ENCODE measurements at regions not wholly inside any gene's neighbourhood (a gene's known extent, or its start where the extent isn't known, plus 50 kb on each side); places are given as distances from the start of the nearest gene placed in this dataset.

GRCh38 chr2:18384242-18384641, 176.2 kb downstream of the RDH14 start (continued):
- TF ChIP-seq MAX (IDR thresholded peaks at IDR 0.05), result no peak

- no peaks in the 10 kb centered on the region for H4K20me1 ChIP-seq (replicated peaks in 1 of 2; ENCODE audit: control insufficient read depth in 1 of 2, insufficient read depth in 2 of 2, low read length in 2 of 2)
- H3K9ac ChIP-seq (replicated peaks in 1 of 4; ENCODE audit: extremely low read depth in 1 of 4, low read depth in 3 of 4, low read length in 3 of 4), result no peak overlapping the region
- no peak overlapping the region for H3K56ac ChIP-seq (replicated peaks; ENCODE audit: insufficient read length, low read depth, low read length)
- H2AK5ac ChIP-seq (ENCODE audit: low read depth, low read length), result no peak overlapping the region
- no peak overlapping the region for H4K91ac ChIP-seq (replicated peaks; ENCODE audit: insufficient read length, low read length)
- H2BK15ac ChIP-seq (ENCODE audit: low read length), result no peak overlapping the region
- no peaks in the 10 kb centered on the region for H3K79me2 ChIP-seq (ENCODE audit: control insufficient read depth in 1 of 2, insufficient read depth in 2 of 2, low read length in 2 of 2)
- H3K27ac ChIP-seq (ENCODE audit: low read depth, low read length), result no peak overlapping the region
- no peak overlapping the region for H3K4me2 ChIP-seq (ENCODE audit: insufficient read depth in 1 of 2, low read depth in 2 of 2, low read length in 2 of 2)
- H3K9me3 ChIP-seq (ENCODE audit: insufficient read depth in 2 of 2, low read depth in 1 of 2, low read length in 1 of 2), result no peaks in the 10 kb centered on the region
- no peak overlapping the region for H3K4ac ChIP-seq (replicated peaks; ENCODE audit: insufficient read length, low read depth, low read length)
- no peak overlapping the region for H4K5ac ChIP-seq (ENCODE audit: insufficient read length, low read depth, low read length)
- DNase-seq (ENCODE audit: low read depth in 1 of 2, low spot score in 2 of 2) (no peak), FAIRE-seq (no peak)
- no peaks in the 10 kb centered on the region for H3K79me1 ChIP-seq (ENCODE audit: low read depth, low read length)
- H3K23ac ChIP-seq (ENCODE audit: insufficient read length), result no peak overlapping the region
- POLR2A ChIA-PET (ENCODE audit: partially characterized antibody), result no interaction called here
- no peaks in the 10 kb centered on the region for H3K4me1 ChIP-seq (replicated peaks in 1 of 4; ENCODE audit: control insufficient read depth in 3 of 4, insufficient read depth in 4 of 4, low read length in 3 of 4)
- CTCF ChIA-PET (ENCODE audit: partially characterized antibody), result no interaction called here
- H2BK120ac ChIP-seq (replicated peaks; ENCODE audit: low read depth, low read length), result no peak overlapping the region
- no peaks in the 10 kb centered on the region for H3K23me2 ChIP-seq (ENCODE audit: low read depth, low read length)
- H2AFZ ChIP-seq (ENCODE audit: low read length), result no peak overlapping the region
- H2BK5ac ChIP-seq (ENCODE audit: low read depth, low read length), result no peak overlapping the region
- H3K27me3 ChIP-seq (replicated peaks in 1 of 4; ENCODE audit: control insufficient read depth in 3 of 4, extremely low read depth in 1 of 4, insufficient read depth in 3 of 4, low read length in 3 of 4), result no peaks in the 10 kb centered on the region
- H3K14ac ChIP-seq (ENCODE audit: insufficient read length), result no peak overlapping the region
- no peak overlapping the region for H3K18ac ChIP-seq (ENCODE audit: extremely low read depth, low read length)
- no peak overlapping the region for H2BK12ac ChIP-seq (ENCODE audit: low read depth, low read length)
- TF ChIP-seq EGR1 (IDR thresholded peaks at IDR 0.05; ENCODE audit: borderline replicate concordance, low read depth, low read length) (no peak), BACH1 (IDR thresholded peaks at IDR 0.05; ENCODE audit: low read length) (no peak), JUN (IDR thresholded peaks at IDR 0.05; ENCODE audit: low read depth, low read length) (no peak), GTF2F1 (IDR thresholded peaks at IDR 0.05; ENCODE audit: borderline replicate concordance, low read depth, low read length) (no peak), RBBP5 (IDR thresholded peaks at IDR 0.05; ENCODE audit: borderline replicate concordance, low read depth, low read length) (no peak), SRF (IDR thresholded peaks at IDR 0.05; ENCODE audit: low read depth, low read length) (no peak), RNF2 (IDR thresholded peaks at IDR 0.05; ENCODE audit: borderline replicate concordance, low read depth, low read length, missing control alignments, poor library complexity, severe bottlenecking) (no peak), CBX5 (IDR thresholded peaks at IDR 0.05; ENCODE audit: low read depth, low read length) (no peak), JUND (IDR thresholded peaks at IDR 0.05; ENCODE audit: low read length) (no peak), TCF12 (IDR thresholded peaks at IDR 0.05; ENCODE audit: low read depth, low read length) (no peak)
- no peak overlapping the region for H3K4me3 ChIP-seq (ENCODE audit: extremely low read depth in 1 of 4, insufficient read depth in 2 of 4, low read depth in 3 of 4, low read length in 4 of 4)
- H2BK20ac ChIP-seq (ENCODE audit: low read length), result no peak overlapping the region
- no peak overlapping the region for H4K8ac ChIP-seq (ENCODE audit: extremely low read depth, insufficient read depth, low read length)
- H3K36me3 ChIP-seq (ENCODE audit: control insufficient read depth in 2 of 4, insufficient read depth in 4 of 4, low read length in 3 of 4), result no peaks in the 10 kb centered on the region
Observed at GRCh38 chr2:18381386-18381785, 179.1 kb downstream of the RDH14 start.
